SK-N-MC (cell line): ENCODE measurements at regions not wholly inside any gene's neighbourhood (a gene's known extent, or its start where the extent isn't known, plus 50 kb on each side); places are given as distances from the start of the nearest gene placed in this dataset.

Experiments
- DNase-seq: peaks from one replicate; pipeline ENCODE4 v3.0.0-alpha.2; 2011; ENCODE audit warnings: low read depth, low spot score
- H3K27ac ChIP-seq: fragments of 200-600 bp; sonication (generic); 2 replicates; pipeline ENCODE4 v1.5.1; 2016; ENCODE audit warnings: mixed run types
- H3K36me3 ChIP-seq: fragments of 200-600 bp; sonication (generic); 2 replicates; pipeline ENCODE4 v1.6.1; 2017; ENCODE audit warnings: antibody characterized with exemption, low read length, mixed read lengths; ENCODE audit not compliant: insufficient read depth
- H3K4me3 ChIP-seq: fragments of 200-600 bp; sonication (generic); 2 replicates; pipeline ENCODE4 v1.5.1; 2016
- H3K9ac ChIP-seq: fragments of 200-600 bp; sonication (generic); 2 replicates; pipeline ENCODE4 v1.8.0; 2017; ENCODE audit warnings: mixed run types, mixed read lengths; ENCODE audit not compliant: insufficient read length
- H3K9me3 ChIP-seq: fragments of 200-600 bp; sonication (generic); 2 replicates; pipeline ENCODE4 v1.6.1; 2017; ENCODE audit warnings: low read depth, mild to moderate bottlenecking, antibody characterized with exemption, low read length, moderate library complexity, mixed read lengths
- EZH2 ChIP-seq: fragments of 200-600 bp; sonication (generic); IDR thresholded peaks from one replicate; pipeline ENCODE4 v1.6.1; 2017; ENCODE audit warnings: antibody characterized with exemption
- FOXP2 ChIP-seq: optimal IDR thresholded peaks from 2 replicates; pipeline ENCODE3; 2011; ENCODE audit warnings: mild to moderate bottlenecking, moderate library complexity; ENCODE audit not compliant: insufficient read depth; ENCODE audit errors: extremely low read length, control extremely low read depth
- POLR2AphosphoS5 ChIP-seq: IDR thresholded peaks from 2 replicates; pipeline ENCODE4 v1.6.1; 2012; ENCODE audit warnings: mild to moderate bottlenecking, low read depth, low read length, borderline replicate concordance

- Histone ChIP-seq H3K27ac (no peak overlapping the region), H3K4me3 (no peak overlapping the region), H3K9ac (no peak overlapping the region), H3K9me3 (0 out of 2 replicates have a peak, but pooled peaks cover 2% of the 10 kb centered on the region), H3K36me3 (no peaks in the 10 kb centered on the region)
- no peak for TF ChIP-seq EZH2
- TF ChIP-seq POLR2AphosphoS5: no peak
- TF ChIP-seq FOXP2: no peak
- no peak for DNase-seq
Measured at GRCh38 chr6:140252099-140252498, 877.7 kb upstream of the CITED2 start.

- H3K9ac ChIP-seq: no peak overlapping the region
- H3K4me3 ChIP-seq: no peak overlapping the region
- DNase-seq: no peak
- H3K9me3 ChIP-seq: no peaks in the 10 kb centered on the region
- no peaks in the 10 kb centered on the region for H3K36me3 ChIP-seq
- TF ChIP-seq FOXP2: no peak
- TF ChIP-seq POLR2AphosphoS5: no peak
- no peak for TF ChIP-seq EZH2
- H3K27ac ChIP-seq: no peak overlapping the region
Measured at GRCh38 chr6:140245296-140246040, 871.0 kb upstream of the CITED2 start.

- H3K4me3 ChIP-seq: no peak overlapping the region
Measured at GRCh38 chr6:140237251-140237650, 862.8 kb upstream of the CITED2 start.

GRCh38 chr6:140236732-140237131 is 862.3 kb upstream of the CITED2 start:
- H3K27ac ChIP-seq: no peak overlapping the region
- H3K4me3 ChIP-seq: no peak overlapping the region
- no peaks in the 10 kb centered on the region for H3K9me3 ChIP-seq
- H3K9ac ChIP-seq: no peak overlapping the region
- no peaks in the 10 kb centered on the region for H3K36me3 ChIP-seq
- no peak for TF ChIP-seq EZH2
- no peak for TF ChIP-seq FOXP2
- TF ChIP-seq POLR2AphosphoS5: no peak
- DNase-seq: no peak

More at GRCh38 chr6:140237251-140237650, 862.8 kb upstream of the CITED2 start:
- Histone ChIP-seq H3K36me3 (no peaks in the 10 kb centered on the region), H3K9ac (no peak overlapping the region), H3K27ac (no peak overlapping the region), H3K9me3 (no peaks in the 10 kb centered on the region)
- peak; percentile 51 for DNase-seq
- TF ChIP-seq FOXP2 (no peak), EZH2 (no peak), POLR2AphosphoS5 (no peak)

GRCh38 chr6:140230282-140230681 is 855.8 kb upstream of the CITED2 start:
- Histone ChIP-seq H3K27ac (no peak overlapping the region), H3K36me3 (no peaks in the 10 kb centered on the region), H3K9me3 (no peaks in the 10 kb centered on the region), H3K4me3 (no peak overlapping the region), H3K9ac (no peak overlapping the region)
- TF ChIP-seq FOXP2: no peak
- TF ChIP-seq EZH2: no peak
- TF ChIP-seq POLR2AphosphoS5: no peak
- DNase-seq: no peak

- Histone ChIP-seq H3K27ac (no peak overlapping the region), H3K4me3 (no peak overlapping the region), H3K9ac (no peak overlapping the region), H3K9me3 (no peaks in the 10 kb centered on the region), H3K36me3 (no peaks in the 10 kb centered on the region)
- no peak for TF ChIP-seq FOXP2
- TF ChIP-seq EZH2: no peak
- no peak for TF ChIP-seq POLR2AphosphoS5
- no peak for DNase-seq
Measured at GRCh38 chr6:140228491-140228890, 854.0 kb upstream of the CITED2 start.

GRCh38 chr6:140226637-140227036 is 852.2 kb upstream of the CITED2 start:
- no peak for TF ChIP-seq EZH2
- no peak for TF ChIP-seq POLR2AphosphoS5
- TF ChIP-seq FOXP2: no peak
- DNase-seq: no peak
- H3K36me3 ChIP-seq: no peaks in the 10 kb centered on the region
- H3K4me3 ChIP-seq: no peak overlapping the region
- no peaks in the 10 kb centered on the region for H3K9me3 ChIP-seq
- no peak overlapping the region for H3K27ac ChIP-seq
- H3K9ac ChIP-seq: no peak overlapping the region

- H3K27ac ChIP-seq: no peak overlapping the region
- H3K36me3 ChIP-seq: no peaks in the 10 kb centered on the region
- DNase-seq: no peak
- TF ChIP-seq FOXP2 (no peak), POLR2AphosphoS5 (no peak), EZH2 (no peak)
- H3K9me3 ChIP-seq: no peaks in the 10 kb centered on the region
- no peak overlapping the region for H3K4me3 ChIP-seq
- H3K9ac ChIP-seq: no peak overlapping the region
Measured at GRCh38 chr6:140225701-140226436, 851.4 kb upstream of the CITED2 start.

GRCh38 chr6:140217283-140217682 is 842.8 kb upstream of the CITED2 start:
- Histone ChIP-seq H3K4me3 (no peak overlapping the region), H3K36me3 (no peaks in the 10 kb centered on the region), H3K27ac (no peak overlapping the region), H3K9me3 (no peaks in the 10 kb centered on the region), H3K9ac (no peak overlapping the region)
- no peak for DNase-seq
- no peak for TF ChIP-seq POLR2AphosphoS5
- TF ChIP-seq FOXP2: no peak
- no peak for TF ChIP-seq EZH2
